ENCODE measurements at regions not wholly inside any gene's neighbourhood (a gene's known extent, or its start where the extent isn't known, plus 50 kb on each side); places are given as distances from the start of the nearest gene placed in this dataset.

- TF ChIP-seq CTCF (IDR thresholded peaks at IDR 0.05; ENCODE audit: low read depth, low read length, poor library complexity, severe bottlenecking) (no peak), EZH2phosphoT487 (IDR thresholded peaks at IDR 0.05; ENCODE audit: borderline replicate concordance, low read length) (no peak)
Observed at GRCh38 chr6:73943411-73943810, 247.4 kb downstream of the CD109 start.
